ENCODE measurements at regions not wholly inside any gene's neighbourhood (a gene's known extent, or its start where the extent isn't known, plus 50 kb on each side); places are given as distances from the start of the nearest gene placed in this dataset.
"Not testable (repeated sequence)": the region's sequence is repeated elsewhere in the genome, so short reads cannot be mapped to it uniquely, and the experiment has no call there.

DNA sequence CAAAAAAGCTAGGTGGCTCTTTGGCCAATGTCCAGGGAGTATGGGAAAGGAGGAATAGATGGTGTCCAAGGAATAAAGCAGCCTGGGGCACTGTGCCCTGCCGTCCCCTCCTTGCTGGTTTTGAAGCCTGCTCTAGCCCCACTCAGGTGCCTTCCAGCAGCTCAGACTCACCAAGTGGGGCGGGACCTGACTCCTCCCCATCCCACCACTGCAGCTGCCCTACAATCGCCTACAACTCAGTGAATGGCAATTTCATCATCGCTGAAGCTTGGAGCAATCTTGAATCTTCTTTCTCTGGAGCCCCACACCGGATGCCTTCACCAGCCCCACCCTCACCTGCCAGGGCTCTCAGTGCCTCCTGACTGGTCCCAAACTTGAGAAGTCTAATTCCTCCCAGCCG lies 56.4 kb upstream of the NXT1 start:
- DNase-seq (ENCODE audit: low read depth in 2 of 2) = no peak
- H3K4me3 ChIP-seq (replicated peaks in 1 of 2; ENCODE audit: low read depth in 2 of 2, low read length in 2 of 2) = no peak overlapping the region
- TF ChIP-seq, protein P1, sequence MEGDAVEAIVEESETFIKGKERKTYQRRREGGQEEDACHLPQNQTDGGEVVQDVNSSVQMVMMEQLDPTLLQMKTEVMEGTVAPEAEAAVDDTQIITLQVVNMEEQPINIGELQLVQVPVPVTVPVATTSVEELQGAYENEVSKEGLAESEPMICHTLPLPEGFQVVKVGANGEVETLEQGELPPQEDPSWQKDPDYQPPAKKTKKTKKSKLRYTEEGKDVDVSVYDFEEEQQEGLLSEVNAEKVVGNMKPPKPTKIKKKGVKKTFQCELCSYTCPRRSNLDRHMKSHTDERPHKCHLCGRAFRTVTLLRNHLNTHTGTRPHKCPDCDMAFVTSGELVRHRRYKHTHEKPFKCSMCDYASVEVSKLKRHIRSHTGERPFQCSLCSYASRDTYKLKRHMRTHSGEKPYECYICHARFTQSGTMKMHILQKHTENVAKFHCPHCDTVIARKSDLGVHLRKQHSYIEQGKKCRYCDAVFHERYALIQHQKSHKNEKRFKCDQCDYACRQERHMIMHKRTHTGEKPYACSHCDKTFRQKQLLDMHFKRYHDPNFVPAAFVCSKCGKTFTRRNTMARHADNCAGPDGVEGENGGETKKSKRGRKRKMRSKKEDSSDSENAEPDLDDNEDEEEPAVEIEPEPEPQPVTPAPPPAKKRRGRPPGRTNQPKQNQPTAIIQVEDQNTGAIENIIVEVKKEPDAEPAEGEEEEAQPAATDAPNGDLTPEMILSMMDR (IDR thresholded peaks at IDR 0.05; ENCODE audit: low read depth, low read length) = no peak

DNA sequence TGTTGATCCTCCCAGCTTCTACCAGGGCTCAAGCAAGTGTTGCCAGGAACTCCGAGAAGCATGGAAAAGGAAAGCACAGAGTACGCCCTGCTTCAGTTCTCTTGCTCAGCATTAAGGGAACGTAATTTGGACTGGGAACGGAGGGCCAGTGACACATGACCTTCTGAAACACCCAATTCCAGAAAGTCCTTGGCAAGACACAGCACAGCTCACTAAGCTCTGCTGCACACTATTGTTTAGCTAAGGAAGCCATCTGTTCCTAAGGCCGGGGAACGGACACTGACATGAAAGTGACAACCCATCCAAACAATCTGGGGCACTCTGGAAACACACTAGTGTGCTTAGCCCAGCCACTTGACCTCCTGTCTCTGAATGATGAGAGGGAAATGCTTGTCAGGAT lies 56.9 kb upstream of the NXT1 start:
- H3K4me3 ChIP-seq (replicated peaks in 1 of 2; ENCODE audit: low read depth in 2 of 2, low read length in 2 of 2) = no peak overlapping the region
- TF ChIP-seq, protein P1 (IDR thresholded peaks at IDR 0.05; ENCODE audit: low read depth, low read length) = no peak
- no peak for DNase-seq (ENCODE audit: low read depth in 2 of 2)

DNA sequence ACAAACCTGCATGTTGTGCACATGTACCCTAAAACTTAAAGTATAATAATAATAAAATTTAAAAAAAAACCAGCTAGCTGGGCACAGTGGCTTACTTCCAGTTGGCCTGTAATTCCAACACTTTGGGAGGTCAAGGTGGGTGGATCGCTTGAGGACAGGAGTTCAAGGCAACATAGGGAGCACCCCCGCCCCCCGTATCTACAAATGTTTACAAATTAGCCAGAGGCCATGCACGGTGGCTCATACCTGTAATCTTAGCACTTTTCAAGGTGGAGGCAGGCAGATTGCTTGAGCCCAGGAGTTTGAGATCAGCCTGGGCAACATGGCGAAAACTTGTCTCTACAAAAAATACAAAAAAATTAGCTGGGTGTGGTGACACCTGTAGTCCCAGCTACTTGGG lies 58.3 kb upstream of the NXT1 start:
- not testable (repeated sequence) for H3K4me3 ChIP-seq (replicated peaks in 1 of 2; ENCODE audit: low read depth in 2 of 2, low read length in 2 of 2); DNase-seq (ENCODE audit: low read depth in 2 of 2)

DNA sequence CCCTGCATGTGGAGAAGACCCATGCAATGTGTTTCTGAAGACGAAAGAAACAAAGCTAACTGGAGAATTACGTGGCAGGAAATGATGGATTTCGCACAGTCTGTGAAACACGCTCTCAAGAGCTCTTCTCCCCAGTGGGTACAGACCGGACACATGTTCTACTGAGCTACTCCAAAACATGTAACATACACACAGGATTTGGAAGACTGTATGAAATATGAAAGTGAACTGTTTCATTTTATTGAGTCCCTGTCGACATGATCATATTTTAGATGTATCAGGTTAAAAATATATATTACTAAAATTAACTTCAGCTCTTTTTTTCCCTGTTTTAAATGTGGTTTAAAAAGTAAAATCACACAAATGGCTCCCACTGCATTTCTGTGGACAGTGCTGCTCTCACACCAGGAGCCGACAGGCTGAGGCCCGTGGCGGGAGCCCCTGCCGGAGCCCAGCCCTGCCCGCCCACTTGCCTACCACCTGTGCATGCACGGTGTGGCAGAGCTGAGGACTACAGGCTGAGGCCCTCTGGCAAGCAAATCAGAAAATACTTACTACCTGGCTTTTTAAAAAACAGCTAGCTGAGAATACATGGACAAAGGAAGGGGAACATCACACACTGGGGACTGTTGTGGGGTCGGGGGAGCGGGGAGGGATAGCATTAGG lies 58.9 kb upstream of the NXT1 start:
- no peak overlapping the region for H3K4me3 ChIP-seq (replicated peaks in 1 of 2; ENCODE audit: low read depth in 2 of 2, low read length in 2 of 2)
- peak in 1 of 2 donors; percentile 70 for DNase-seq (ENCODE audit: low read depth in 2 of 2)
- TF ChIP-seq, protein P1 (IDR thresholded peaks at IDR 0.05; ENCODE audit: low read depth, low read length) = no peak

DNA sequence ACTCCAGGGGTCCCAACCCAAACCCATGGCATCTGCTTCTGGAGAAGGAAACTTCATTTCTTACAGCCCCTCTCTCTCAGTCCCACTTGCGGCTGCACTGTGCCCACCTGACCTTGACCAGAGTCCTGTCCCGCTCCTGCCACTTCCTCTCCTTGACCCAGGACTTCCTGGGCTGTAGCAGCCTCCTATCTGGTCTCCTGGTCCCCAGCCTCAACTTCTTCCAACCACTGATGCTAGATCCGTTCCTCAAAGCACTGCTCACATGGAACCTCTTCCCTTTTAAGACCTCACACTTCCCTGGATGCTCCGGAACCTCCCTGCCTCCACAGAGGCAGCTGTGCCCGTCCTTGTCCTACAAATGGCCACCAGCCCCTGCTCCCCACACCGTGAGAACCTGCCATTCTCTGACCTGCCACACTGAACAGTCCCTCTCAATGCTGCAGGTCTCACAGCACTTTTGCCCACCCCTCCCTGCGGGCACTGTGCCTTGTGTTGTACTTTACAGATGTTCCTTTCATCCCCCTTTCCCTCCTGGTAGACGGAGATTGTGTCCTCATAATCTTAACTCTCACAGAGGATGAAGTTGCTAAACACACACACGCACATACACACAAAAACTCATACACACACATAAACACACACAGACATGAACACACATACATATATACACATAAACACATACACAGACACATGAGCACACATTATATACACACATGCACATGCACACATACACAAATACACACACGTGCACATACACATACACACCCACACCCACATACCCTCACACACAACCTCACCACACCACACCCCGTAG lies 59.6 kb upstream of the NXT1 start:
- no peak overlapping the region for H3K4me3 ChIP-seq (replicated peaks in 1 of 2; ENCODE audit: low read depth in 2 of 2, low read length in 2 of 2)
- TF ChIP-seq, protein P1 (IDR thresholded peaks at IDR 0.05; ENCODE audit: low read depth, low read length) = no peak
- DNase-seq (ENCODE audit: low read depth in 2 of 2) = no peak

DNA sequence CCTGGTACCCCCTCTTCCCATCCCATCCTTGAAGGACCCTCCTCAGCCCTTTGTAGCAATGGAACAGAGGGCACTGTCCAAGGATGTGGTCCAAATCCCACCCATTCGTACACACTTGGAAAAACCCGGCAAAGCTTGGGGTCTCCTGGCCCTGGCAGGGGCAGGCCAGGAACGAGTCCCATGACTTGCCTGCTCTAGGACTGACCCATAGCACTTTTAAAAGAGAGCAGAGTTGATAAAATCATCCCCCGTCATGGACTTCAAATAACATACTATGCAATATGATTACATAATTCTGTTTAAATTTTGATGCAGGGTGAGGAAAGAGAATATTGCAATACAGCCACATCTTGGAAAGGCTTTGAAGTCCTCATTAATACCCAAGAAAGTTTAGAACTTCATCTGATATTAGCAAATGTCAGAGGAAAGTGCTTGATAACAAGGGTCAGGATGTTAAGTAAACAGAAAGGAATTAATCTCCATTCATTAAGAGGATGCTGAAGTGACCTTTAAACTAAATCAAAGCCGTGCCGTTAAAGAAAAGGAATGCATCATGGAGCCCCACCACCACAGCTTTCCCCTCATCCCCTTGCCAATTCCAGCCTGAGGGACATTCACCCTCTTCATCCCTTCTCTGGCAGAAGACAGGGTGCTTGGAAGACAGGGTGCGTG lies 60.7 kb upstream of the NXT1 start:
- no peak overlapping the region for H3K4me3 ChIP-seq (replicated peaks in 1 of 2; ENCODE audit: low read depth in 2 of 2, low read length in 2 of 2)
- TF ChIP-seq, protein P1 (IDR thresholded peaks at IDR 0.05; ENCODE audit: low read depth, low read length) = no peak
- DNase-seq (ENCODE audit: low read depth in 2 of 2) = no peak

DNA sequence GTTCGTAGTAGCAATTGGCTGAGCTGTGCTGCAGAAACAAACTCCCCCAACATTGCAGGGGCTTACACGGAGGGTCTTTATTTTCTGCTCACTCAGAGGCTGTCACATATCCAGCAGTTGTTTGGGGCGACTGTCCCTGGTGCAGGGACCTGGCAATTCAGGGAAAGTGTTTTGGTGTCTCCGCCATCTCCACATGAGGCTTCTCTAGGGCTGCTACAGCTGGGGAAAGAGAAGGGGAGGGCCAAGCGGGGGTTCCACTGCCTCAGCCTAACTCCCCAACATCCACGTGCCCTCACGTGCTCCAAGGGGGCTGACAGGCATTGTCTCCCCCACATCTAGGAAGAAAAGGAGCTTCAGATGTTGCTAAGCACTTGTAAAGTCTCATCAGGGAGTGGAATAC lies 61.3 kb upstream of the NXT1 start:
- DNase-seq (ENCODE audit: low read depth in 2 of 2) = no peak
- TF ChIP-seq, protein P1 (IDR thresholded peaks at IDR 0.05; ENCODE audit: low read depth, low read length) = no peak
- H3K4me3 ChIP-seq (replicated peaks in 1 of 2; ENCODE audit: low read depth in 2 of 2, low read length in 2 of 2) = no peak overlapping the region

Data from cardiac fibroblast (primary cell).